Activated naive CD8-positive, alpha-beta T cell treated with anti-CD3 and anti-CD28 coated beads, Interleukin-2, amount 50 U/mL, for 24 hours (primary cell): ENCODE measurements at regions not wholly inside any gene's neighbourhood (a gene's known extent, or its start where the extent isn't known, plus 50 kb on each side); places are given as distances from the start of the nearest gene placed in this dataset.
A peak's percentile ranks its signal among the peaks of the same experiment; 100 is the strongest.

Experiments
- ATAC-seq: fragments of 150-1000 bp; cut with Tn5 transposase; one replicate; pipeline ENCODE4 v1.10.0; 2021
- DNase-seq: peaks from one replicate; pipeline ENCODE4 v3.0.0; 2021
- H3K27ac Mint-ChIP-seq: one replicate; pipeline ENCODE4 v1.8.0; 2021; ENCODE audit warnings: mild to moderate bottlenecking, mixed read lengths
- H3K27me3 Mint-ChIP-seq: one replicate; pipeline ENCODE4 v1.8.0; 2021; ENCODE audit warnings: mixed read lengths
- H3K36me3 Mint-ChIP-seq: one replicate; pipeline ENCODE4 v1.8.0; 2021; ENCODE audit warnings: low read depth, mixed read lengths
- H3K4me1 Mint-ChIP-seq: one replicate; pipeline ENCODE4 v1.8.0; 2021; ENCODE audit warnings: mixed read lengths
- H3K4me3 Mint-ChIP-seq: one replicate; pipeline ENCODE4 v1.8.0; 2021; ENCODE audit warnings: mild to moderate bottlenecking, moderate library complexity, mixed read lengths
- H3K9me3 Mint-ChIP-seq: one replicate; pipeline ENCODE4 v1.8.0; 2021; ENCODE audit warnings: mixed read lengths

DNA sequence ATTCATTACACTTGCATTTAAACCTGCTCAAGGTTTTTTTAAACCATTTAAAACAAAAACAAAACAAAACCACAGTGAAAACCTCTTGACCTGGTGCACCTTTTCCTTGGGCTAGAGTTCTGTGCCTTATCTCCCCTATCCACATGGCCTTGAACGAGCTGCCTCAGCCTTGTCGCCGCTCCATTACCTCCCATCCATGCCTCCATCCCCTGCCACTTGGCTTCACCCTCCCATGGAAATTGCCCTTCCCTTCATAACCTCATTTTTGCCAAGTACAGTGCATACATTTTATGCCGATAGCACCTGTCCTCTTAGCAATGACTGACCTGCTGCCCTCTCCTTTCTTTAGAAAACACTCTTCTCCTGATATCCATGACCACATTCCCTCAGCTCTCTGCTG lies 188.6 kb upstream of the ASIC2 start:
- Mint-ChIP-seq H3K4me1 (no peaks in the 10 kb centered on the region), H3K27ac (no peak overlapping the region), H3K4me3 (no peak overlapping the region), H3K27me3 (no peaks in the 10 kb centered on the region), H3K36me3 (no peaks in the 10 kb centered on the region), H3K9me3 (no peaks in the 10 kb centered on the region)
- ATAC-seq (no peak), DNase-seq (no peak)

DNA sequence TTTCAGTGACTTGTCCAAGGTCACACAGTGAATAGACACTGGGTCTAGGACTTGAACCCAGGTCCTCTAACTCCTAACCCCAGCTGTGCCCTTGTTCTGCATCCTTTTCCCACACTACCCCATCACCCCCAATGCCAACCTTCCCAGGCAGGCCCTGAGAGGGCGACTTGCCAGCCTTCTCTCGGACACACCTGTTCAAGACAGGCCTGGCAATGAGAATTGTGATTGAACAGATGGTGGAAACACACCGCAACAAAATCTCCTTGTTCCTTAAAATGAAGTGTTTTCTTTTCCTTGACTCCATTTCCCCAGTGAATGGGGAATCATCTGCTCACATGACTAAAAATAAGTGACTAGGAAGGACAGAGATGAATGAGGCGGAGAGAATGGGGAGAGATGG lies 189.5 kb upstream of the ASIC2 start:
- Mint-ChIP-seq H3K9me3 (no peaks in the 10 kb centered on the region), H3K27me3 (no peaks in the 10 kb centered on the region), H3K27ac (no peak overlapping the region), H3K4me1 (no peaks in the 10 kb centered on the region), H3K36me3 (no peaks in the 10 kb centered on the region), H3K4me3 (no peak overlapping the region)
- DNase-seq (no peak), ATAC-seq (no peak)

DNA sequence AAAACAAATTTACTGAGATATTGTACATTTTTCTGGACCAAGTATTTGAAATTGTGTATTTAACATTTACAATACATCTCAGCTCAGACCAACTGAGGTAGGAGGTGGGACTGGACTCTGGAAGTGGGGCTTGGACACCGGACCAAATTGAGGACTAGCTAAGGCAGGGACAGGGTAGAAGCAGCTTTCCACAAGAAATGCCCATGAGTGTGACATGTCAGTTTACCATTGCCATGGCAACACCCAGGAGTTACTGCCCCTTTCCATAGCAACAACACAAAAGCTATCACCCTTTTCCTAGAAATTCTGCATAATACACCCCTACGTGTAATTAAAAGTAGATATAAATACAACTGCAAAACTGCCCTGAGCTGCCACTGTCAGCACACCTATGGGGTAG lies 191.5 kb upstream of the ASIC2 start:
- Mint-ChIP-seq H3K27me3 (peaks cover 2% of the 10 kb centered on the region), H3K4me1 (no peaks in the 10 kb centered on the region), H3K9me3 (no peaks in the 10 kb centered on the region), H3K36me3 (no peaks in the 10 kb centered on the region), H3K4me3 (no peak overlapping the region), H3K27ac (no peak overlapping the region)
- ATAC-seq (no peak), DNase-seq (no peak)

DNA sequence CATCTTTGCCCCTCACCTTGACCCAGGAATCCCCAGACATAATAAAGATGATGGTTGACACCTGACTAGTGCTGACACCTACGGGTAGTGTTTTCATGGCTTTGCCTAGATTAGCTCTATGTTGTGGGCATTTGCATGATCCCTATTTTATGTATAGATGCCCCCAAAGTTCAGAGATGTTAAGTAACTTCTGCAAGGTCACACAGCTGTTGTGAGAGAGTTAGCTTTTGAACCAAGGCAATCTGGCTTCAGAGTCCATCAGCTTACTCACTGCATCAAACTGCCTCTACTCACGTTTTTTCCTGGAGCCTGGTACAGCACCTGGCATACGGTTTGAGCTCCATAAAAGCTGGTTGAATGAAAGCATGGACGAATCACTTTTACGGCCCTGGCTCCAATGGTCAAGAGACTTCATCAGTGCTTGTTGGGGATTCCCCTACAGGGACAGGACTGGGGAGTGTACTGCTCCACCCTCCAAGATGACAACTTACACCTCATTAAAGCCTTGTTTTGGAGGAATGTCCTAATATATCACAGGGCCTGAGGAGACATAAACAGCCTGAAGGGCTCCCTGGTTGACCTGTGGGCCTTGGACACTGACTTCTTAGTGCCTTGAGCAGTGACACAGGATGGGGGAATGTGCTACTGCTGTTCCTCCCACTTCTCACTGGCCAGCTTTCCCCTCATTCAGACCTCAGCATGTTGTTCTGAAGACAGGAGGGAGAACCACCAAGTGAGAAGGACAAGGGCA lies 193.2 kb upstream of the ASIC2 start:
- Mint-ChIP-seq H3K9me3 (peaks cover 4% of the 10 kb centered on the region), H3K4me3 (no peak overlapping the region), H3K27me3 (peaks cover 2% of the 10 kb centered on the region), H3K4me1 (no peaks in the 10 kb centered on the region), H3K27ac (no peak overlapping the region), H3K36me3 (no peaks in the 10 kb centered on the region)
- DNase-seq (no peak), ATAC-seq (peak; percentile 10)

DNA sequence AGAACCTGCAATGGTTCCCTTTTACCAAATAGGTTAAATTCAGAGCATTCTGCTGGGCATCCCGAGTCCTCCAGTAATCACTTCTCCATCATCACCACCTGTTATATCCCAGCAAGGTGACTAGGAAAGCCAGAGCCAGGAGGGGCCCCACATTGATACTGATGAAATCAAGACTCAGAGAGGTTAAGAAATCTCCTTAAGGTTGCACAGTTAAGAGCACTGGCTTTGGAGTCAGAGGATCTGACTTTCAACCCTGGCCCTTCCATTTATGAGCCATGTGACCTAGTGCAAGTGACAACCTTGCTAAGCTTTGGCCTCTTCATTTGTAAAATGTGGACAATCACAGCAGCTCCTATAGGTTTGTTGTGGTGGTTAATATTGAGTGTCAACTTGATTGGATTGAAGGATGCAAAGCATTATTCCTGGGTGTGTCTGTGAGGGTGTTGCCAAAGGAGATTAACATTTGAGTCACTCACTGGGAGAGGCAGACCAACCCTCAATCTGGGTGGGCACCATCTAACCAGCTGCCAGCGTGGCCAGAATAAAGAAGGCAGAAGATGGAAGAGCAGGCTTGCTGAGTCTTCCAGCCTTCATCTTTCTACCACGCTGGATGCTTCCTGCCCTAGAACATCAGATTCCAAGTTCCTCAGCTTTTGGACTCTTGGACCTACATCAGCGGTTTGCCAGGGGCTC lies 194.2 kb upstream of the ASIC2 start:
- ATAC-seq (no peak), DNase-seq (no peak)
- Mint-ChIP-seq H3K4me3 (no peak overlapping the region), H3K4me1 (no peaks in the 10 kb centered on the region), H3K27ac (no peak overlapping the region), H3K9me3 (peaks cover 4% of the 10 kb centered on the region), H3K27me3 (peaks cover 2% of the 10 kb centered on the region), H3K36me3 (no peaks in the 10 kb centered on the region)

DNA sequence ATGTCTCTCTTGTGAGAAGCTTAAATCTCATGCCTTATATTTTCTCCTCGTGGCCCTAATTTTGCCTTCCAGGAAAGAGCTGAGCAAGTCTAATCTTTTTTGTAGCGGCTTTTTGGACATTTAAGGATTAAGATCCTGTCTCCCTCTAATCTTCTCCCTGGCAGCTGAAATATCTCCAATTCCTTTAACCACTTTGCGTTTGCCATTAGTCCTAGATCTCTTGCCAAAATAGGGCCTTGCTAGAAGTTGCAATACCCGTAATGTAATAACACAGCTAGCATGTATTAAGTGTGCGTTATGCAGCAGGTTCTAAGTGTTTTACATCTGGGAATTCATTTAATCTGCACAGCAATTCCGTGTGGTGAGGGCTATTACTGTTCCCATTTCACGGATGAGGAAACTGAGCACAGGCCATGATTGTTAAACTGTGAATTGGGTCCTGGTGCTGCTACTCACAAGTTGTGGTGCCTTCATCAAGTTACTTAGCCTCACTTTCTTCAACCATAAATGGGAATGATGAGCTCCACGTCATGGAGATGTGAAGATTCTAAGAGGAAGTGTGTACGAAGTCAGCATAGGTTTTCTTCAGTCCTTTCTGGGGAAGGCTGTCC lies 198.9 kb upstream of the ASIC2 start:
- Mint-ChIP-seq H3K36me3 (no peaks in the 10 kb centered on the region), H3K27ac (no peak overlapping the region), H3K9me3 (peaks cover 4% of the 10 kb centered on the region), H3K27me3 (peaks cover 2% of the 10 kb centered on the region), H3K4me1 (no peaks in the 10 kb centered on the region), H3K4me3 (no peak overlapping the region)
- DNase-seq (no peak), ATAC-seq (no peak)

DNA sequence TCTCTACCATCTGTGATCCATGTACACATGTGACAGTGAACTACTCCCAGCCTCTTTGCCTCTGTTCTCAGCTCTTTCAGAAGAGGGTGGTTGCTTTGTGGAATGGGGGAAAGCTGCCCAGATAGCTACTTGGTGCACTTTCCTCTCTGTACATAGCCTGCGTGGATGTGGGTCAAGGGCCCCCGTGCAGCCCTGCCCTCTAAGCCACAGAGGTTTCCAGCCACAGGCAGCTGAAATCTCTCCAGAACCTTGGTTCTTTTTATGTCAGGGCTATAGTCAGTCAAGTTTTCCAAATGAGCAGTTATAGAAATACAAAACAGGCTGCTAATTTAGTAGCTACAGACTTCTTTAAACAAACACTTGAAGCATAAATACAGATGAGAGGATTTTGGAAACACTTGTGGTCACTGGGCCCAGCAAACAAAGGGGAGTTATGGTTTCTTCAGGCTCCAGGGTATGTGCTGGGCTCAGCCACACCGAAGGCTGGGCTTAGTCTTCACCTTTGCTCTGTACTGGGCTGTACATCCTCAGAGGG lies 199.7 kb upstream of the ASIC2 start:
- Mint-ChIP-seq H3K9me3 (peaks cover 4% of the 10 kb centered on the region), H3K27ac (no peak overlapping the region), H3K4me1 (no peaks in the 10 kb centered on the region), H3K4me3 (no peak overlapping the region), H3K36me3 (no peaks in the 10 kb centered on the region), H3K27me3 (peaks cover 2% of the 10 kb centered on the region)
- DNase-seq (no peak), ATAC-seq (no peak)

DNA sequence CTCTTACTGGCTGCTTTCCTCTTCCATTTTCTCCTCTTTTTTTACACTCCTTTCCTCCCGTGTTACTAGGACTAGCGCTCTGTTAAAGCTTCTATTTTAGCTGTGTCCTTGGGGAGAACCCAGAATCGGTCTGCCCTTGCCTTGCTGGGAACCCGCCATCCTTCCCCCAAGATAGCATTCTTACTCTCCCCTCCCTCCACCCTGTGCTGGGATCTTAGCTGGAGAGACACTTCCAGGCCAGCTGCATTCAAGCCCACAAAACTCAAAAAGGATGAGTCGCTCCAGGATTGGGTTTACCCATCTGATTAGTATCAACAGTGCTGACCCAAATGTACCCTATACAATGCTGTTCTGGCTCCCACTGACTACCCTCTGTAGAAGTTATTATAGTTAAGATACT lies 200.5 kb upstream of the ASIC2 start:
- Mint-ChIP-seq H3K4me1 (no peaks in the 10 kb centered on the region), H3K36me3 (no peaks in the 10 kb centered on the region), H3K4me3 (no peak overlapping the region), H3K9me3 (peaks cover 4% of the 10 kb centered on the region), H3K27me3 (no peaks in the 10 kb centered on the region), H3K27ac (no peak overlapping the region)
- ATAC-seq: no peak
- DNase-seq: no peak

DNA sequence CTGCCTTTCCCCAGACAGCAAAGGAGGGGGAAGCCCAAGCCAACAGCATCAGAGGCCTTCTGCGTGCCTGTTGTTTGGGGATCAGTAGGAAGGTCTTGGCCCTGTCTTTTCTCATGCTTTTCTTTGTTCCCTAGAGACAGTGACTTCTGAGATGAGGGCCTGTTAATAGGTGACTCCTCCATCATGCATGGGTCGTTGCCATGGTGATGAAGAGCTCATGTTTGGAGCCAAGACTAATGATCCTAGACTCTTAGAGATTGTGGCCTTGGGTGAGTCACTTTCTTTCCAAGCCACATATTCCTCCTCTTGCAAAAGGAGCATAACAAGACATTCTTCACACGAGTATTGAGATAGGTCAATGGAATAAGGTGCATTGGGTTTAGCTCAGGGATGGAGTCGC lies 201.1 kb upstream of the ASIC2 start:
- Mint-ChIP-seq H3K9me3 (peaks cover 4% of the 10 kb centered on the region), H3K4me1 (no peaks in the 10 kb centered on the region), H3K27ac (no peak overlapping the region), H3K4me3 (no peak overlapping the region), H3K27me3 (no peaks in the 10 kb centered on the region), H3K36me3 (no peaks in the 10 kb centered on the region)
- ATAC-seq (peak; percentile 33), DNase-seq (no peak)

DNA sequence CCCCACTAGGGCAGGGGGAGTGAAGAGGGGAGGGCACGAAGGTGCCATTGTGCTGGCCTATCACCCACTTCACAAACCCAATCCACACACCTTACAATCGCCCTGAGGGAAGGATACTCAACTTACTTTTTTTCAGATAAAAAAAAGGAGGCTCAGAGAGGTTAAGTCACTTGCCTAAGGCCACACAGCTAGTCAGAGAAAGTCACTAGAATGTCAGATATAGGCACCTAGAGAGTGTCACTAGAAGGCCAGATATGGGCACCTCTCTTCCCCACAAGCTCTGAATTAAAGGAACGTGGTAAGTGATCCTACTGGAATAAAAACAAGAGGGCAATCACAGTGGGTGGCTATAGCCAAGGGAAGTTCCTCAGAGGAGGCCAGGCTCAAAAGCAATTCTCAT lies 204.5 kb upstream of the ASIC2 start:
- H3K27me3 Mint-ChIP-seq: no peaks in the 10 kb centered on the region
- no peak overlapping the region for H3K27ac Mint-ChIP-seq
- no peak for ATAC-seq
- H3K36me3 Mint-ChIP-seq: no peaks in the 10 kb centered on the region
- DNase-seq: no peak
- no peaks in the 10 kb centered on the region for H3K9me3 Mint-ChIP-seq
- H3K4me3 Mint-ChIP-seq: no peak overlapping the region
- no peaks in the 10 kb centered on the region for H3K4me1 Mint-ChIP-seq

DNA sequence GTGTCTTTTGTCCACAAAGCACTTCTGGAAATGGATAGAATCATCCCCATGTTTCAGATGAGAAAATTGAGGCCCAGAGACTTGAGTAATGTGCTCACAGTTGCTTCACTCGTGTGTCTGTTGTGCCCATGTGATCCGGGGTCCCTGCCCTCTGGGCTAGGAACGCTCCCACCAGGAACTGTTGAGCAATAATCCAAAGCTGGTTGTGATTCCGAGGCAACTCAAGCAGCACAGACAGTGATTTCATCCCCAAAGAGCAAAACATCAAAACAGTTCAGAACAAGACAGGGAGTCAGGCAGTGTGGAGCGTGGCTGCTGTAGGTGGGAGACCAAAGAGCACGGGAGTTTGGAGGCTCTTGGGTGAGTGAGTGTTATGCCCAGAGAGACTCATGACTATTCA lies 205.0 kb upstream of the ASIC2 start:
- Mint-ChIP-seq H3K36me3 (no peaks in the 10 kb centered on the region), H3K27me3 (no peaks in the 10 kb centered on the region), H3K4me3 (no peak overlapping the region), H3K4me1 (no peaks in the 10 kb centered on the region), H3K9me3 (no peaks in the 10 kb centered on the region), H3K27ac (no peak overlapping the region)
- DNase-seq (no peak), ATAC-seq (no peak)

DNA sequence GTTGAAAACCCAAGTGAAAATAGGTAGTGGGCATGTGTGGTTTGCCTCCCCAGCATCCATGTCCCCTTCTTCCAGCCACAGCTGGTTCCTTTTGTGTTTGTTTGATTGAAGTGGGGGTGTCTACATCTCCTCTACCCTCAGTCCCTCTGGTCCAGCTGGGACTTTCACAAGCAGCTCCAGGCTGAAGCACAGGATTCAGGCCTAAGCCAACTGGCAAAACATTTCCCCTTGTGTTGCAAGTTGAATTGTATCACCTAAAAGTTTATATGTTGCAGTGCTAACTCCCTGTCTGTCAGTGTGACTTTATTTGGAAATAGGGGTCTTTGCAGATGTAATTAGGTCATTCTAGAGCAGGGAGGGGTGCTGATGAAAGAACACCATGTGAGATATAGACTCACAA lies 205.9 kb upstream of the ASIC2 start:
- H3K27ac Mint-ChIP-seq: no peak overlapping the region
- ATAC-seq (no peak), DNase-seq (no peak)
- no peaks in the 10 kb centered on the region for H3K9me3 Mint-ChIP-seq
- H3K4me3 Mint-ChIP-seq: no peak overlapping the region
- H3K36me3 Mint-ChIP-seq: no peaks in the 10 kb centered on the region
- H3K4me1 Mint-ChIP-seq: no peaks in the 10 kb centered on the region
- H3K27me3 Mint-ChIP-seq: no peaks in the 10 kb centered on the region

DNA sequence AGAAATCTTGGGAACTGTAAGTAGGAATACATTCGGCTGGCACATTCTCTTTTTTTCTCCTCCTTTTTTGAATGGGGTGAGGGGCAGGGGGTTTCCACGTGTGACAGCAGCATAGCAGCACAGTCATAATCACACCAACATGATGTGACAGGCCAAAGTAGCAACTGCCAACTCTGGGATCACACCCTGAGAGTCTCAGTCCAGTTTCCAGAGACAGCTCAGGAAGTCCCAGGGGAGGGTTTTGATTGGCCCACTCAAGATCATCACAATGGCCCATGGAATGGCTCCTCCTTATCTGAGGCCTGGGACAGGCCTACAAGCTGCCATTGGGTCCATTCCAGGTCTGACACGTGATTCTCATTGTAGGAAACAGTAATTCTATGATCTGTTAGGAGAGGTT lies 207.1 kb upstream of the ASIC2 start:
- Mint-ChIP-seq H3K27ac (no peak overlapping the region), H3K27me3 (no peaks in the 10 kb centered on the region), H3K4me3 (no peak overlapping the region), H3K9me3 (no peaks in the 10 kb centered on the region), H3K36me3 (no peaks in the 10 kb centered on the region), H3K4me1 (no peaks in the 10 kb centered on the region)
- DNase-seq (no peak), ATAC-seq (no peak)

DNA sequence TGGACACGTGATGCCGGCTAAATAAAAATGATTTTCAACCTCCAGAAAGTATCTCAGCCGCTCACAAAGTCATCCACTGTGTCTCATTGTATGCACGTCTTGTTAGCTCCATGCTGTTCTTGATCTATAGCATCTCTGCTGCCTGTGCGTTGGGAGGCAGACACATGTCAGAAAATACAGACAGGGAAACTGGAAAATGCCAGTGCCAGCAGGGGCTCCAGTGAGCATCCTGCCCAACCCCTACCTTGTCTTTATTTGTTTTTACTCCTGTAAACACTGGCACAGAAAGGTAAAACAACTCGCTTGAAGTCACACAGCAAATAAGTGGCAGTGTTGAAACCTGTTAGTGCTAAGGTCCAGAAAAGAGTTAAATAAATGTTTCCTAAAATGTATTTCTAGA lies 208.1 kb upstream of the ASIC2 start:
- Mint-ChIP-seq H3K27me3 (peaks cover 8% of the 10 kb centered on the region), H3K9me3 (no peaks in the 10 kb centered on the region), H3K4me1 (no peaks in the 10 kb centered on the region), H3K4me3 (no peak overlapping the region), H3K36me3 (no peaks in the 10 kb centered on the region), H3K27ac (no peak overlapping the region)
- DNase-seq: no peak
- ATAC-seq: no peak

DNA sequence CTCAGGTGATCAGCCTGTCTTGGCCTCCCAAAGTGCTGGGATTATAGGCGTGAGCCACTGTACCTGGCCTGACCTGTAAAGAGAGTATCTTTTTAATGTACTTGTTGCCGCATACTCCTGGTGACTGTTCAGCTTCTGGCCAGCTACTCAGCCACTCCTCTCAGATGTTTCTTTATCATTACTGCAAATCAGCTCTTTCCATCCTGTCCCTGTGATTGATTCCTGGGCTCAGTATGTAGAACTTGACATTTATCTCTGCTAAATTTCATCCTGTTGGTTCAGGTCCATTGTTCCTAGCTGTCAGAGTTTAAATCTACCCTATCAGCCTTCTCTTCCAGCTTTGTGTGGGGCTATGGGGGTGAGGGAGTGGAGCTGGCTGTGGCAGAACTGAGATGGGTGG lies 211.5 kb upstream of the ASIC2 start:
- H3K9me3 Mint-ChIP-seq: no peaks in the 10 kb centered on the region
- peaks cover 24% of the 10 kb centered on the region for H3K27me3 Mint-ChIP-seq
- H3K27ac Mint-ChIP-seq: no peak overlapping the region
- no peaks in the 10 kb centered on the region for H3K4me1 Mint-ChIP-seq
- H3K36me3 Mint-ChIP-seq: no peaks in the 10 kb centered on the region
- DNase-seq: no peak
- H3K4me3 Mint-ChIP-seq: no peak overlapping the region
- ATAC-seq: no peak
